ENCODE measurements at regions not wholly inside any gene's neighbourhood (a gene's known extent, or its start where the extent isn't known, plus 50 kb on each side); places are given as distances from the start of the nearest gene placed in this dataset.

GRCh38 chr16:18041864-18042834 lies 294.4 kb downstream of the NPIPA8 start:
- TF ChIP-seq TEAD4 (IDR thresholded peaks at IDR 0.05) = no peak
- TF ChIP-seq EP300 (IDR thresholded peaks at IDR 0.05; ENCODE audit: borderline replicate concordance) = no peak
- TF ChIP-seq ZBTB7A (IDR thresholded peaks at IDR 0.05; ENCODE audit: low read depth) = no peak
- no peak for TF ChIP-seq CEBPB (IDR thresholded peaks at IDR 0.05)
- no peak for TF ChIP-seq RAD21 (IDR thresholded peaks at IDR 0.05; ENCODE audit: low read depth)
- TF ChIP-seq TCF12 (IDR thresholded peaks at IDR 0.05; ENCODE audit: low read depth) = no peak
- TF ChIP-seq REST (IDR thresholded peaks at IDR 0.05; ENCODE audit: low read depth) = no peak

Measured in Ishikawa (cell line).